ENCODE measurements at regions not wholly inside any gene's neighbourhood (a gene's known extent, or its start where the extent isn't known, plus 50 kb on each side); places are given as distances from the start of the nearest gene placed in this dataset.
"Not testable (repeated sequence)": the region's sequence is repeated elsewhere in the genome, so short reads cannot be mapped to it uniquely, and the experiment has no call there.

DNA sequence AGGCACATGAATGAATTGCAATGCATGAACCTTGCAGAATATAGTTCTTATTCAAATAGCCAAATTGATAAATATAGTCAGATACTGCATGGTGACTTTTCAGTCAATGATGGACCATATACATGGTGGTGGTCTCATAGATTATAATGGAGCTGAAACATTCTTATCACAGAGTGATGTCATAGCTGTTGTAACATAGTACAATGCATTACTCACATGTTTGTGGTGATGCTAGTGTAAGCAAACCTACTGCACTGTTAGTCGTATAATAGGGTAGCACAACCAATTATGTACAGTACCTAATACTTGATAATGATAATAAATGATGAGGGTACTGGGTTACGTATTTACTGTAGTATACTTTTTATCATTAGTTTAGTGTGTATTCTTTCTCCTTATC, 280.3 kb downstream of the BCAT1 start:
- Histone ChIP-seq H3K9me3 (replicated peaks) (no peaks in the 10 kb centered on the region), H3K27ac (no peak overlapping the region), H3K27me3 (no peaks in the 10 kb centered on the region), H3K36me3 (no peaks in the 10 kb centered on the region), H3K4me1 (no peaks in the 10 kb centered on the region), H3K4me3 (no peak overlapping the region)
- no peak for DNase-seq

DNA sequence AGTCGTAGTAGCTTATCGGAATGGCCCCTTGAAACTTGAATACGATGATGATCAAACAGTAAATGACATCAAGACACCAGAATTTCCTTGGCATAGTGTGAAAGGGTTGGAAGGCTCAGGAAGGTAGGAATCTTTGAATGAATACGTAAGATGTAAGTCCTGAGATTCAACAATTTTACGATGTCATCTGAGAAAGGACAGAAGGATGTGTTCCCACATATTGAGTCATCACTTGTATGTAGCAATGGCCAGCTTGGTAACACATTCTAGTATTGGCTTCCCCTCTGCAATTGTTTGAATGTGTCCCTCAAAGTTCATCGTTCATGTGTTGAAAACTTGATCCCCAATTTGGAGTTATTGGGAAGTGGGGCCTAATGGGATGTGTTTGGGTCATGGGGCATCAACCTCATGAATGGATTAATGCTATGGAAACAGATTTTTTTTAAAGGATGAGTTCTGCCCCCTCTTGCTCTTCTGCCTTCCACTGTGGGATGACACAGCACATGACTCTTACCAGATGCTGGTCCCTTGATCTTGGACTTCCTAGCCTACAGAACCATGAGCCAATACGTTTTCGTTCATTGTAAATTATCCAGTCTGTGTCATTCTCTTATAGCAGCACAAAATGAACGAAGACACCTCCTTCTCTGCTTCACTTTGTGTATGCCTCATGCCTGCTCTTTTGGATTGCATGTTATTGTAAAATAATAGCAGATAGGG, 284.6 kb downstream of the BCAT1 start:
- no peak for DNase-seq
- Histone ChIP-seq H3K4me1 (no peaks in the 10 kb centered on the region), H3K27ac (no peak overlapping the region), H3K36me3 (no peaks in the 10 kb centered on the region), H3K4me3 (no peak overlapping the region), H3K27me3 (no peaks in the 10 kb centered on the region), H3K9me3 (replicated peaks) (no peaks in the 10 kb centered on the region)

DNA sequence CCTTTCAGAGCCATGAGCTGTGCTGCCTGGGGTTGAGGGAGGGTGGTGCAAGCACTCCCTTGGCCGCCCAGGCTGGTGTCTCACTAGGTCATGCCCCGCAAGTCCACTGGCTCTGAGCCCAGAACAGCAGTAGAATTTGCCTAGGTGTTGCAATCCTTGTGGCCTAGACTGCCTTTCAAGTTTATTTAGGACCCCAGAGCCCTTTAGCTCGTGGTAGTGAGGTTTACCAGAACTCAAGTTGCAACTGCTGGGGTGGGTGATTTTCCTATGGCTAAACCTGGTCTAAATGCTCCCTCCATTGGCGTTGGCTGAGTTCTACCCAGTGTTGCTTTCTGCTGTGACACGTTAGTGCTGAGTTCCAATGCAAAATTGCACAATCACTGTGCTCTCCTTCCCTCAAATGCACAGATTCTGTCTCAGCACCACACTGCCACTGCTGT, 287.2 kb downstream of the BCAT1 start:
- Histone ChIP-seq H3K4me3 (no peak overlapping the region), H3K27ac (no peak overlapping the region), H3K27me3 (no peaks in the 10 kb centered on the region), H3K4me1 (no peaks in the 10 kb centered on the region), H3K36me3 (no peaks in the 10 kb centered on the region), H3K9me3 (replicated peaks) (no peaks in the 10 kb centered on the region)
- DNase-seq: no peak

DNA sequence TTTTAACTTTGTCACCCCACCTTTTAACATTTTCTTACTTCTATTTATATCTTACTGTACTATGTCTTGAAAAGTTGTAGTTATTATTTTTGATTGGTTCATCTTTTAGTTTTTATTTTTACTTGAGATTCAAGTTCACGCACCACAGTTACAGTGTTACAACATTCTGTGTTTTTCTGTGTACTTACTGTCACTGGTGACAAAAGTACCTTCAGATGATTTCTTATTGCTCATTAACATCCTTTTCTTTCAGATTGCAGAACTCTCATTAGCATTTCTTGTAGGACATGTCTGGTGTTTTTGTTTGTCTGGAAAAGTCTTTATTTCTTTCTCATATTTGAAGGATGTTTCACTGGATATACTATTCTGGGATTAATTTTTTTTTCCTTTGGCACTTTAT, 289.9 kb downstream of the BCAT1 start:
- no peak overlapping the region for H3K4me3 ChIP-seq
- no peaks in the 10 kb centered on the region for H3K36me3 ChIP-seq
- no peaks in the 10 kb centered on the region for H3K27me3 ChIP-seq
- no peaks in the 10 kb centered on the region for H3K9me3 ChIP-seq (replicated peaks)
- no peak for DNase-seq
- H3K27ac ChIP-seq: no peak overlapping the region
- H3K4me1 ChIP-seq: no peaks in the 10 kb centered on the region

DNA sequence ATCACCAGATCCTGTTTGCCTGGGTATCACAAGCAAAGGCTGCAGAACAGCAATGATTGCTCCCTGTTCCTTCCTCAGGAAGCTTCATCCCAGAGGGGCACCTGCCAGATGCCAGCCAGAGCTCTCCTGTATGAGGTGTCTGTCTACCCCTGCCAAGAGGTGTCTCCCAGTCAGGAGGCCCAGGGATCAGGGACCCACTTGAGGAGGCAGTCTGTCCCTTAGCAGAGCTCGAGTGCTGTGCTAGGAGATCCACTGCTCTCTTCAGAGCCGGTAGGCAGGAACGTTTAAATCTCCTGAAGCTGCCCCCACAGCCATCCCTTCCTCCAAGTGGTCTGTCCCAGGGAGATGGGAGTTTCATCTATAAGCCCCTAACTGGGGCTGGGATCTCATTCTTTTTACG, 294.6 kb downstream of the BCAT1 start:
- H3K4me3 ChIP-seq; H3K36me3 ChIP-seq; H3K9me3 ChIP-seq (replicated peaks); H3K27ac ChIP-seq; H3K4me1 ChIP-seq; DNase-seq; H3K27me3 ChIP-seq: not testable (repeated sequence)

DNA sequence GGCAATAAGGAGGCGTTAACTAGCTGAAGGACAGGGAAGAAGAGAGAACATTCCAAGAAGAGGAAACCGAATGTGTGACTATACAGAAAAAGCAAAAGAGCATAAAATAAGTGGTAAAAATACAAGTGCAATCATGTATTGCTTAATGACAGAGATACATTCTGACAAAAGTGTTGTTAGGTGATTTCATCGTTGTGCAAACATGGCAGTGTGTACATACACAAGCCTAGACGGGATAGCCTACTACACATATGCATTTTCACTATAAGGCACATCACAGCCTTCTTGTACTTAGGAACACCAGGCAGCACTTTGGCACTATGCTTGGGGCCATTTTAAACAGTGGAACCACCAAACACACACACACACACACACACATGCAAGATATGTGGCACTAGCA, 299.3 kb downstream of the BCAT1 start:
- Histone ChIP-seq H3K36me3 (no peaks in the 10 kb centered on the region), H3K27me3 (no peaks in the 10 kb centered on the region), H3K4me3 (no peak overlapping the region), H3K9me3 (replicated peaks) (no peaks in the 10 kb centered on the region), H3K4me1 (no peaks in the 10 kb centered on the region), H3K27ac (no peak overlapping the region)
- DNase-seq: no peak

DNA sequence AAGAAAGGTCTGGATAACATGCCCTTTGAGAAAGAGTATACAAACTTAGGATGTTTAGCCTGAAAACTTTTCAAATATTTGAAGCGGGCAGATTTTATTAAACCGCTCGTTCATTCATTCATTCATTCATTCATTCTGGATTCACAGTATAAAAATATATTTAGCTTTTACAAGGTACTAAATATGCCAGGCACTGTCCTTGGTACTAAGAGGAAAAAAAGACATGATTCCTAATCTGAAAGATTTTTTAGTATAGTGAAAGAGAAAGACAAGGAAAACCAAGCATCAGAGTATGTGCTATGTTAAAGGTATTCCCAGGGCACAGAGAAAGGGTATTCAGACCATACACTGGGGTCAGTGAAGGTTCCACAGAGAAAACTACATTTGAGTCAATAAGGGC, 299.7 kb downstream of the BCAT1 start:
- Histone ChIP-seq H3K27ac (no peak overlapping the region), H3K27me3 (no peaks in the 10 kb centered on the region), H3K4me3 (no peak overlapping the region), H3K36me3 (no peaks in the 10 kb centered on the region), H3K4me1 (no peaks in the 10 kb centered on the region), H3K9me3 (replicated peaks) (no peaks in the 10 kb centered on the region)
- DNase-seq: no peak

DNA sequence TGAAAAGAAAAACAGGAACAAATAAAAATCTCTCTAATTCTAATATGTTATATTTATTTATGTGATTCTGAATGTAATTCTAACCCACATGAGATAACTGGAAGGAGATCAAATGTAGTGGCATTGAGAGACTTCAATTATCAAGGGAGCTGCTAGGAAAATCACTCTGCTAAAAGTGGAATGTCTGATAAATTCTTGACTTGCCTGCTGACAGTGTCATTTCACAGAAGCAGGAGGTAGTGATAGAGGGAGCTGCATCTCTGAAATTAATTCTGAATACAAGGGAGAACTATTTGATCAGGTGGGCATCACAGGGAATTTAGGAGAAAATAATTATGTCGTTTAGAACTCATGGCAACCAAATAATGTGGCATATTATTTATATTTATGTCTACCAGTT, 303.6 kb downstream of the BCAT1 start:
- Histone ChIP-seq H3K9me3 (replicated peaks) (no peaks in the 10 kb centered on the region), H3K36me3 (no peaks in the 10 kb centered on the region), H3K4me1 (no peaks in the 10 kb centered on the region), H3K27ac (no peak overlapping the region), H3K4me3 (no peak overlapping the region), H3K27me3 (no peaks in the 10 kb centered on the region)
- no peak for DNase-seq

DNA sequence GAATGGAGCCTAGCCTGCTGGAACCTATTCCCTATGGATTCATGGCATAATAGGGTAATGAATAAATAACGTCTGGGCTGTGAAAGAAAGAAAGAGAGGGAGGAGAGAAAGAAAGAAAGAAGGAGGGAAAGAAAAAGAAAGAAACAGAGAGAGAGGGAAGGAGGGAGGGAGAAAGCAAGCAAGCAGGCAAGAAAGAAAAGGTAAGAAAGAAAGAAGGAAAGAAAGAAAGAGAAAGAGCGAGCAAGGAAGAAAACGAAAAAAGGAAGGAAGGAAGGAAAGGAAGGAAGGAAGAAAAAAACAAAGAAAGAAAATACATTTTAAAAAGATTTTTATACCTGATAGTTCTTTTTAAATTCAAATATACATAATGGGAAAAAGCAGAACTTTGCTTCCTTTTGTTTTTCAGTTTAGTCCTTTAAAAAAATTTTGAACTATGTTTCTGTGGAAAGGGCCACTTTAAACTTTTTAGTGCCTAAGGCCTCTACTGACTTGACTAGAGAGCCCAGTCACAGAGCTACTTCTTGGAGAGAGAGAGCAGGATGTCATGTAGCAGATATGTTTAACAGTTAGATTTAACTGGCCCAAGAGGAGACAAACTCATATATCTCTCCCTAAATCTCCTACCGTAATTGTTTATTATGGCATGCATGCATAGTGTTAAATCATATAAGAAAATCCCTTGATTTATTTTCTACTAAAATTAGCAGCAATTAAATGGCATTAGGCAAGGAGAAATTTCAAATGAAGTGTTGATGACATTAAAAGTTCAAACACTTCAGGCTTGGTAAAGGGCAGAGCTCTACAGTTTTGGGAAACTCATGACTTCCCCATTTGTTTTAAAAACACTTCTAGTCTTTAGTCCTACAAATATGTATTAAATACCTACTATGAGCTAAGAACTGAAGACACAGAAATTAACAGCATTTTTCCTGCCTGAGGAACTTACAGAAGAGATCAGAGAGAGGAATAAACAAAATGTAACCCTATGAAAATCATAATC, 305.5 kb downstream of the BCAT1 start:
- DNase-seq: no peak
- H3K27me3 ChIP-seq: no peaks in the 10 kb centered on the region
- no peaks in the 10 kb centered on the region for H3K4me1 ChIP-seq
- H3K27ac ChIP-seq: no peak overlapping the region
- no peaks in the 10 kb centered on the region for H3K9me3 ChIP-seq (replicated peaks)
- no peaks in the 10 kb centered on the region for H3K36me3 ChIP-seq
- no peak overlapping the region for H3K4me3 ChIP-seq

DNA sequence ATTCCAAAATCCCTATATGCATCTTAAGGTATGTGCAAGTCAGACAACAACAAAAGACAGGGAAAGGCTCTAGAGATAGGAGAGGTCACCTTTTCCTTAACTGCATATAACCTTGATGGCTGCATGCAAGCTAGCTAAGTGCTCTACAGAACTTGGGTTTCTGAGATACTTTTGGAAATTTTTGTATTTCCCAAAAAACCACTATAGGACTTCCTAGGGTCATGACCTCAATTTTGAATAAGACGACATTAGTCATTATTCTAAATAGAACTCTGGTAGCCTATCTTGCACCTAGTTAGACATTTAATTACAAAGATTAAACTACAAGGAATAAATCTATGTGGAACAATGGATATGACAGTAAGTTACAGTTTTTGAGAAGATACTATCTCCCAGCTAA, 309.3 kb downstream of the BCAT1 start:
- Histone ChIP-seq H3K36me3 (no peaks in the 10 kb centered on the region), H3K4me3 (no peak overlapping the region), H3K27me3 (no peaks in the 10 kb centered on the region), H3K9me3 (replicated peaks) (no peaks in the 10 kb centered on the region), H3K4me1 (no peaks in the 10 kb centered on the region), H3K27ac (no peak overlapping the region)
- DNase-seq: no peak

DNA sequence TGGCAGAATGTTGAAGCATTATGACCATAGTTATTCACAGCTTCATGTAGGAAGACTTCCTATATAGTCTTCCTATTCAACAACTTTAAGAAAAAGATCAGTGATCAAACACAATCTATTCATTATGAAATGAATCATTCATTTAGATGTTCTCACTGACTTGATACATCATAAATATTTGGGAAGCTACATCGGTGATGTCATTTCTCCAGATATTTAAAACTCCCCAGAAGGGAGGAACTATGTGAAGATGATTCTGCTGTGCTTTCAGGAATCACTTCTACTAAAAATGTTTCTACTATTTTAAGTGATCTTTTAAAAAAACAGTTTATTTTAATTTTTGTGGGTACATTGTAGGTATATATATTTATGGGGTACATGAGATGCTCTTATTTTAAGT, 316.4 kb downstream of the BCAT1 start:
- H3K27me3 ChIP-seq: no peaks in the 10 kb centered on the region
- H3K27ac ChIP-seq: no peak overlapping the region

DNA sequence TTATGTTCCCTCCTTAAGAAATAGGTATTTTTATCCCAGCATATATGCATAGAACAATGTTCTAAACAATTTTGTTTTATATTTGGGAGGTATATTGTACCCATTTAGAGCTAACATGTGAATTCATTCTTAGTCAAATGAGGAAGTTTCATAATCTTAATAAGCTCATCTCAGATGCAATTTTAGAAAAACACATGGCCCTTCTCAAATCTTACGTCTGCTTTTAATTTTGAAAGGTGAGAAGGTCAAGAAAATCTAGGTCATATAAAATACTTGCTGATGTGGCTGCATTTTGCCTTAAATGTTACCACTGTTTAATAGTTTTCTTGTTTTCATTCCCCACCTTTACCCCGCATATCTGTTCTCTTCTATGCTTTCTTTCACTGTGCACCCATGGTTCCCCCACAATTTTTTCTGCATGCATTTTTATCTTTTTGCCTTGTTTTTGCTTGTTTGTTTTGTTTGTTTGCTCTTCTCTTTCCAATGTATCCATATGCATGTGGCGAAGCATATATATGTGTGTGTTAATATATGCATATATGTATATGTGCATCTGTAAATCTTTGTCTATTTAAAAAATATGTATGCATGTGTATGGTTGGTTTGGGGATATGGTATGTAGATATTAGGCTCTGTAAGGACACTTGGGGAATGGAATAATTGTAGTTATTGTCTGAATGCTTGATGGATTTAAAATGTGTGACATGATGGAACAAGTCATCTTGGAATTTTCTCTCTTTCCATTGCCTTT, 317.1 kb downstream of the BCAT1 start:
- no peaks in the 10 kb centered on the region for H3K27me3 ChIP-seq
- H3K27ac ChIP-seq: no peak overlapping the region
- H3K4me3 ChIP-seq: no peak overlapping the region
- no peak for DNase-seq
- no peaks in the 10 kb centered on the region for H3K9me3 ChIP-seq (replicated peaks)
- H3K4me1 ChIP-seq: no peaks in the 10 kb centered on the region
- no peaks in the 10 kb centered on the region for H3K36me3 ChIP-seq

More for the DNA sequence above, 316.4 kb downstream of the BCAT1 start:
- H3K9me3 ChIP-seq (replicated peaks): no peaks in the 10 kb centered on the region
- no peak overlapping the region for H3K4me3 ChIP-seq
- no peaks in the 10 kb centered on the region for H3K36me3 ChIP-seq
- no peak for DNase-seq
- no peaks in the 10 kb centered on the region for H3K4me1 ChIP-seq

DNA sequence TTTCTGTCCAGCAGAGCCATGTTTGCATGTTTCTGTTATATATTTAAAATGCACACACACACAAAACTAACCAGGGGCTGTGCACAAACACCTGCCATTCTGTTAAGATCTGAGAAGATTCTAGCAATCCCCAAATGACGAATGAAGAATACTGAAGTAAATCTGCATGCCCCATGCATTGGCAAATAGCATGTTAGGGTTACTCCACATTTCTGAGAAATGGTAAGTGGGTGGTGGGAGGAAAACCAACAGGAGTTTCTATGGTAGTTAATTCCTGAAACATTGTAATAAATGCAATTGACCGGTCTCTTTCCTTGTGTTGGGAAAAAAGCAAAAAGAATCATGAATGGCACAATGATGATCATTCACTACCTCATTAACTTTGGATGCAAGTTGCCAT, 318.0 kb downstream of the BCAT1 start:
- no peak overlapping the region for H3K27ac ChIP-seq
- no peak for DNase-seq
- no peaks in the 10 kb centered on the region for H3K27me3 ChIP-seq
- H3K4me1 ChIP-seq: no peaks in the 10 kb centered on the region; the same call in 1 of the 2 replicates
- H3K4me3 ChIP-seq: no peak overlapping the region
- H3K36me3 ChIP-seq: no peaks in the 10 kb centered on the region
- H3K9me3 ChIP-seq (replicated peaks): no peaks in the 10 kb centered on the region

DNA sequence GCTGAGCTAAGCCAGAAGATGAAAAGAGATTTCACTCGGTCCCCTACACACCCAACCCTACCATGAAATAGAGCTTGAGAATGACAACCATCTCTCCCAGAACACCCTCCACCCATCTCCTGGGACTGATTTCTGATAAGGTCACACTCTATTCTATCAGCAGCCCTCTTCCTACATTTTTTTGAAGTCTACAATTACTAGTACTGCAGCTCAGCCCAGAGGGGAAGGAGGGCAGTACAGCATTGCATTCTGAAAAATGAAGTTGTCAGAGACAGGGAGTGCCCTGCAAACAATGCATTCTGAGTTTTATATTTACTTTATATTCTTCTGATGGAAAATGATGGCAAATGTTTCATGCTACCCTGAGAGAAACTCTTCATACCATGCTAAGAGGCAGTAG, 318.5 kb downstream of the BCAT1 start:
- no peak overlapping the region for H3K27ac ChIP-seq
- H3K4me1 ChIP-seq: no peaks in the 10 kb centered on the region; the same call in 1 of the 2 replicates
- H3K9me3 ChIP-seq (replicated peaks): no peaks in the 10 kb centered on the region
- H3K4me3 ChIP-seq: no peak overlapping the region
- H3K36me3 ChIP-seq: no peaks in the 10 kb centered on the region
- no peaks in the 10 kb centered on the region for H3K27me3 ChIP-seq
- no peak for DNase-seq

DNA sequence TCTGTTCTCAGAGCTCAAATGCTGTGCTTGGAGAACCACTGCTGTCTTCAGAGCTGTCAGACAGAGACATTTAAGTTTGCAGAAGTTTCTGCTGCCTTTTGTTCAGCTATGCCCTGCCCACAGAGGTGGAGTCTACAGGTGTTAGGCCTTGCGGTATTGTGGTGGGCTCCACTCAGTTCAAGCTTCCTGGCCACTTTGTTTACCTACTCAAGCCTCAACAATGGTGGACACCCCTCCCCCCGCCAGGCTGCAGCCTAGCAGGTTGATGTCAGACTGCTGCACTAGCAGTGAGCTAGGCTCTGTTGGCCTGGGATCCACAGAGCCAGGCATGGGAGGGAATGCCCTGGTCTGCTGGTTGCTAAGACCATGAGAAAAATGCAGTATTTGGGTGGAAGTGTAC, 323.8 kb downstream of the BCAT1 start:
- H3K4me3 ChIP-seq: no peak overlapping the region
- H3K36me3 ChIP-seq: no peaks in the 10 kb centered on the region
- H3K4me1 ChIP-seq: no peaks in the 10 kb centered on the region; the same call in 1 of the 2 replicates
- H3K27ac ChIP-seq: no peak overlapping the region
- H3K27me3 ChIP-seq: no peaks in the 10 kb centered on the region
- DNase-seq: no peak
- no peaks in the 10 kb centered on the region for H3K9me3 ChIP-seq (replicated peaks)
